Prostate gland (tissue), 2 donors: ENCODE measurements at regions not wholly inside any gene's neighbourhood (a gene's known extent, or its start where the extent isn't known, plus 50 kb on each side); places are given as distances from the start of the nearest gene placed in this dataset.
"Not testable (repeated sequence)": the region's sequence is repeated elsewhere in the genome, so short reads cannot be mapped to it uniquely, and the experiment has no call there.

Experiments
- POLR2A ChIP-seq: fragments of 450-650 bp; IDR thresholded peaks from one replicate; pipeline ENCODE4 v1.6.1; 2016; ENCODE audit warnings: antibody characterized with exemption, mild to moderate bottlenecking
- TF ChIP-seq, protein P1 (sequence below), 4 experiments: fragments of 200-600 bp in 2 of 4; fragments of 450-650 bp in 2 of 4; sonication (generic) in 2 of 4; IDR thresholded peaks; 1 replicate in 3 of 4; 2 replicates in 1 of 4; pipeline ENCODE4 v1.5.1; 2016 to 2019; ENCODE audit warnings: antibody characterized with exemption in 4 of 4, mild to moderate bottlenecking in 2 of 4, moderate library complexity in 2 of 4

DNA sequence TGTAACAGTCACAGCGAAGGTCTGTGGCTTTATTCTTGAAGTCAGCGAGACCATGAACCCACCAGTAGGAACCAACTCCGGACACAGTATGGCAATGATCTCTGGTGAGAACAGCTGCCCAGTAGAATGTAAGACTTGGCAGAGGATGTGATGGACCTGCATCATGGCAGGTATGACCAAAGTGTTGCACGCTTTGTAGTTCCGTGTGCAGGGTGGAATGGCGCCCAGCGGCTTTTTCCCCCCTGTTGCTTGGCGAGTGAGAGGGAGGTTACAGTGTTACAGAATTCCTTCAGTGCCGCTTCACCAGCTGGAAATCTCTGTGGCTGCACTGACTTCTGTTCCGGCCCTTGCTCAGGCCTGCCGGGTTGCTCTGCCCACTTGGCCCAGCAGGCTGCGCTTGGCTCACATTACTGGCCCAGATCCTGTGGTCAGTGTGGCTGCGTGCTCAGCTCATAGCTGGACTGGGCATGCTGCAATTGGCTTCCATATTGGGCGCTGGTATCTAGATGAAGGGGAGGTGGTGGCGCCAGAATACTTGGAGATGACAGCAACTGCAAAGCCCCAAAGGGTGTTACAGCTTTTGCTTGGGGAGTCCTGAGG lies 148.1 kb upstream of the ZNF658 start:
- TF ChIP-seq POLR2A = not testable (repeated sequence)
- TF ChIP-seq, protein P1, sequence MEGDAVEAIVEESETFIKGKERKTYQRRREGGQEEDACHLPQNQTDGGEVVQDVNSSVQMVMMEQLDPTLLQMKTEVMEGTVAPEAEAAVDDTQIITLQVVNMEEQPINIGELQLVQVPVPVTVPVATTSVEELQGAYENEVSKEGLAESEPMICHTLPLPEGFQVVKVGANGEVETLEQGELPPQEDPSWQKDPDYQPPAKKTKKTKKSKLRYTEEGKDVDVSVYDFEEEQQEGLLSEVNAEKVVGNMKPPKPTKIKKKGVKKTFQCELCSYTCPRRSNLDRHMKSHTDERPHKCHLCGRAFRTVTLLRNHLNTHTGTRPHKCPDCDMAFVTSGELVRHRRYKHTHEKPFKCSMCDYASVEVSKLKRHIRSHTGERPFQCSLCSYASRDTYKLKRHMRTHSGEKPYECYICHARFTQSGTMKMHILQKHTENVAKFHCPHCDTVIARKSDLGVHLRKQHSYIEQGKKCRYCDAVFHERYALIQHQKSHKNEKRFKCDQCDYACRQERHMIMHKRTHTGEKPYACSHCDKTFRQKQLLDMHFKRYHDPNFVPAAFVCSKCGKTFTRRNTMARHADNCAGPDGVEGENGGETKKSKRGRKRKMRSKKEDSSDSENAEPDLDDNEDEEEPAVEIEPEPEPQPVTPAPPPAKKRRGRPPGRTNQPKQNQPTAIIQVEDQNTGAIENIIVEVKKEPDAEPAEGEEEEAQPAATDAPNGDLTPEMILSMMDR (IDR thresholded peaks at IDR 0.05) = not testable (repeated sequence)
